GM12892 (cell line): ENCODE measurements at regions not wholly inside any gene's neighbourhood (a gene's known extent, or its start where the extent isn't known, plus 50 kb on each side); places are given as distances from the start of the nearest gene placed in this dataset.

Experiments
- POLR2A ChIP-seq: IDR thresholded peaks from 2 replicates; pipeline ENCODE4 v1.6.1; 2011; ENCODE audit warnings: low read depth, low read length, control low read depth
- POLR2AphosphoS5 ChIP-seq: IDR thresholded peaks from 2 replicates; pipeline ENCODE4 v1.6.1; 2011; ENCODE audit warnings: low read depth, low read length, control low read depth
- TAF1 ChIP-seq: IDR thresholded peaks from 2 replicates; pipeline ENCODE4 v1.6.1; 2011; ENCODE audit warnings: low read depth, mild to moderate bottlenecking, control low read depth, low read length, borderline replicate concordance

- no peak for TF ChIP-seq TAF1
- TF ChIP-seq POLR2A: no peak
- TF ChIP-seq POLR2AphosphoS5: no peak
Measured at GRCh38 chr13:95496485-95496884, 56.0 kb upstream of the CLDN10 start.
